ENCODE measurements at regions not wholly inside any gene's neighbourhood (a gene's known extent, or its start where the extent isn't known, plus 50 kb on each side); places are given as distances from the start of the nearest gene placed in this dataset.

DNA sequence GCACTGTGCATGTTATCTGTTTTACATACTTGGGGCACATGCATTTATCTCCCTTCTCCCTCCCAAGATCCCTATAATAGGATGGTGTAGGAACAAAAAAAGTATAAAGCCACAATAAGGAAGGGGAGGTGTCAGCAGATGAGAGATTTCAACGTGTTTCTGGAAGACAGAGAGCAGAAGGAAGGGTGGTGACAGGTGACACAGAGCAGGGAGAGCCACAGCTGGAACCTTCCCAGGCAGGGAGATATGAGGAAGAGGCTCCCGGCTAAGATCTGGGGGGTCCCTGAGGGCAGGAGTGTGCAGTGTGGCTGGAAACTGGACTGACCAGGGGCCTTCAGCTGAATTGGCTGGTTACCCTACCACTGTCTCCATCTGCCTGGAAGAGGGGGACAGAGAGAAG is 107.4 kb downstream of the BCOR start:
- TF ChIP-seq, protein P1, sequence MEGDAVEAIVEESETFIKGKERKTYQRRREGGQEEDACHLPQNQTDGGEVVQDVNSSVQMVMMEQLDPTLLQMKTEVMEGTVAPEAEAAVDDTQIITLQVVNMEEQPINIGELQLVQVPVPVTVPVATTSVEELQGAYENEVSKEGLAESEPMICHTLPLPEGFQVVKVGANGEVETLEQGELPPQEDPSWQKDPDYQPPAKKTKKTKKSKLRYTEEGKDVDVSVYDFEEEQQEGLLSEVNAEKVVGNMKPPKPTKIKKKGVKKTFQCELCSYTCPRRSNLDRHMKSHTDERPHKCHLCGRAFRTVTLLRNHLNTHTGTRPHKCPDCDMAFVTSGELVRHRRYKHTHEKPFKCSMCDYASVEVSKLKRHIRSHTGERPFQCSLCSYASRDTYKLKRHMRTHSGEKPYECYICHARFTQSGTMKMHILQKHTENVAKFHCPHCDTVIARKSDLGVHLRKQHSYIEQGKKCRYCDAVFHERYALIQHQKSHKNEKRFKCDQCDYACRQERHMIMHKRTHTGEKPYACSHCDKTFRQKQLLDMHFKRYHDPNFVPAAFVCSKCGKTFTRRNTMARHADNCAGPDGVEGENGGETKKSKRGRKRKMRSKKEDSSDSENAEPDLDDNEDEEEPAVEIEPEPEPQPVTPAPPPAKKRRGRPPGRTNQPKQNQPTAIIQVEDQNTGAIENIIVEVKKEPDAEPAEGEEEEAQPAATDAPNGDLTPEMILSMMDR (conservative IDR thresholded peaks at IDR 0.05; ENCODE audit: low read depth, low read length): no peak
- no peak for TF ChIP-seq EZH2 (IDR thresholded peaks at IDR 0.05; ENCODE audit: low read length, unreplicated experiment)
- no peak for TF ChIP-seq EZH2phosphoT487 (IDR thresholded peaks at IDR 0.05; ENCODE audit: borderline replicate concordance, low read length)
